Upper lobe of right lung (tissue), 1 donor: ENCODE measurements at regions not wholly inside any gene's neighbourhood (a gene's known extent, or its start where the extent isn't known, plus 50 kb on each side); places are given as distances from the start of the nearest gene placed in this dataset.

ENCODE experiments used
- ATAC-seq: fragments of 200-7000 bp; cut with Tn5 transposase; one replicate; pipeline ENCODE4 v1.9.1; 2020; ENCODE audit warnings: mild to moderate bottlenecking, moderate library complexity
- DNase-seq: peaks from one replicate; pipeline ENCODE4 v3.0.0-alpha.2; 2020
- H3K27ac ChIP-seq: fragments of 200-600 bp; one replicate; pipeline ENCODE4 v1.8.0; 2022
- H3K27me3 ChIP-seq: fragments of 200-600 bp; one replicate; pipeline ENCODE4 v1.8.0; 2022; ENCODE audit warnings: mild to moderate bottlenecking
- H3K36me3 ChIP-seq: fragments of 200-600 bp; one replicate; pipeline ENCODE4 v1.8.0; 2022
- H3K4me1 ChIP-seq: fragments of 200-600 bp; one replicate; pipeline ENCODE4 v1.8.0; 2022
- H3K4me3 ChIP-seq: fragments of 200-600 bp; one replicate; pipeline ENCODE4 v1.8.0; 2022; ENCODE audit warnings: mild to moderate bottlenecking
- H3K9me3 ChIP-seq: fragments of 200-600 bp; one replicate; pipeline ENCODE4 v1.8.0; 2022
- CTCF ChIP-seq: fragments of 200-600 bp; IDR thresholded peaks from one replicate; pipeline ENCODE4 v1.8.0; 2022; ENCODE audit warnings: antibody characterized with exemption
- intact Hi-C: fragments of 100-400 bp; cut with DNase I; formaldehyde crosslinking; loops from one replicate; pipeline ENCODE4 v1.11.0; 2022
- donor health status: DM: no; HTN: yes; CAD: no; lungs with severe emphysema.

GRCh38 chr7:155233311-155234157 lies 64.1 kb upstream of the INSIG1 start:
- TF ChIP-seq CTCF, result no peak
- Histone ChIP-seq H3K27ac (no peak overlapping the region), H3K4me1 (no peaks in the 10 kb centered on the region), H3K27me3 (no peaks in the 10 kb centered on the region), H3K36me3 (no peaks in the 10 kb centered on the region), H3K4me3 (no peak overlapping the region), H3K9me3 (no peaks in the 10 kb centered on the region)
- DNase-seq (no peak), ATAC-seq (no peak)
- intact Hi-C loops, result no loop called here

GRCh38 chr7:155234158-155234492 lies 63.6 kb upstream of the INSIG1 start:
- H3K4me1 ChIP-seq, result no peaks in the 10 kb centered on the region
- no peak for TF ChIP-seq CTCF
- no peak for DNase-seq
- no peak overlapping the region for H3K4me3 ChIP-seq
- no peaks in the 10 kb centered on the region for H3K27me3 ChIP-seq
- peak; percentile 24 for ATAC-seq
- H3K9me3 ChIP-seq, result no peaks in the 10 kb centered on the region
- no peak overlapping the region for H3K27ac ChIP-seq
- intact Hi-C loops, result no loop called here
- no peaks in the 10 kb centered on the region for H3K36me3 ChIP-seq

DNA sequence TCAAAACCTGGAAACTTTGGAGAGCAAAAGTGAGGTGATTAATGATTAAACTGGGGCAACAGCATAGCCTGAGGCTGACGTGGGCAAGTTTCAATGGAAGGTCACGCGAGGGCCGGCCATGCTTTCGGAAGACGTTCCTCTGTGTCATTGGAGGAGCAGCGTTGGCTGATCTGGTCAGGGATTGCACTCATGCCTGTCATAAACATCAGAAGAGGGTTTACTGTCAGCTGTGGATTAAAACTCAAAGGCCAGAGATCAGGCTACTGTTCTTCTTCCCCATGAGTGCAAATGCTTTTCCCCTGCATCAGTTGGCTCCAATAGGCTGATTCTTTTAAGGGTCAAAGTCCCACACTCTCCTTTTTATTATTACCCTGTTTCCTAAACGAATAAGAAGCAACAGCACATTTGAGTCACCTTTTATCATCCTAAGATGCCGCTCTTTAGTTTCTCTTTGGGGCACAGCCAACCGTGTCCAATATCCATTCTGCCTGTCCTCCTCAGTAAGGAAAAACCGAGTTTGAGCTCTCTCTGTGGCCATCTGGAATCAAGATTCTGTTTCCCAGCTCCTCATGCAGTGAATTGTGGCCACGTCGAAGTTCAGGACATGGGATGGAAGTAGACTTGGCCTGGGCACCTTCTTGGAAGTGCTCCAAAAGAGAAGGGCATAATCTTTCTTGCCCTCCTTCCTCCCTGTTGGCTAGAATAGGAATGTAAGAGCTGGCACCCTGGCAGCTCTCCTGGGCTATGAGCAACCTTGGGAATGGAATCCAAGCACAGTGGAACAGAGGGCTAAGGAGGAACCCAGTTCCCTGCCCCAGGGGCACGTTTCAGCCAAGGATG lies 62.5 kb upstream of the INSIG1 start:
- H3K4me1 ChIP-seq, result no peaks in the 10 kb centered on the region
- intact Hi-C loops, result no loop called here
- ATAC-seq (no peak), DNase-seq (no peak)
- H3K9me3 ChIP-seq, result no peaks in the 10 kb centered on the region
- H3K4me3 ChIP-seq, result no peak overlapping the region
- no peaks in the 10 kb centered on the region for H3K36me3 ChIP-seq
- H3K27me3 ChIP-seq, result no peaks in the 10 kb centered on the region
- H3K27ac ChIP-seq, result no peak overlapping the region
- no peak for TF ChIP-seq CTCF

DNA sequence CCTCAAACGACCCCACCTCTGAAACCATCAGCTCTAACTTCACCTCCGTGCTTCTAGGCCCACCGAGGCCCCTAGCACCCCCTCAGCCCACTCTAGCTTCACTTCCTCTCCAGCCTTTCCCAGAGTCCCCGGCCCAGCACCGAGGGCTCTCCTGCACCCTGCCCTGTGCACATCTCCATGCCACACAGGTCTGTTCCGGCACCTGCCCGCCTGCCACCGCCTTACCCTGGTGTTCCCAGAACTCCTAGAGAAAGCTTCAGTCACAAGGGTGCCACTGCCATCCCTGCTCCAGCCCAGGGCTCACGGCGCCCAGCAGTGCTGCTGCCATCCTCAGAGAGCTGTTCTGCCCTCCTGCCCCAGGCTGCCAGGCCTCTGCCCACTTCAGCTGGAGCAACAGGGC lies 61.3 kb upstream of the INSIG1 start:
- no peak overlapping the region for H3K4me3 ChIP-seq
- no peaks in the 10 kb centered on the region for H3K36me3 ChIP-seq
- intact Hi-C loops, result no loop called here
- no peak overlapping the region for H3K27ac ChIP-seq
- no peak for DNase-seq
- no peaks in the 10 kb centered on the region for H3K4me1 ChIP-seq
- peak; percentile 20 for ATAC-seq
- H3K27me3 ChIP-seq, result no peaks in the 10 kb centered on the region
- no peaks in the 10 kb centered on the region for H3K9me3 ChIP-seq
- TF ChIP-seq CTCF, result no peak

DNA sequence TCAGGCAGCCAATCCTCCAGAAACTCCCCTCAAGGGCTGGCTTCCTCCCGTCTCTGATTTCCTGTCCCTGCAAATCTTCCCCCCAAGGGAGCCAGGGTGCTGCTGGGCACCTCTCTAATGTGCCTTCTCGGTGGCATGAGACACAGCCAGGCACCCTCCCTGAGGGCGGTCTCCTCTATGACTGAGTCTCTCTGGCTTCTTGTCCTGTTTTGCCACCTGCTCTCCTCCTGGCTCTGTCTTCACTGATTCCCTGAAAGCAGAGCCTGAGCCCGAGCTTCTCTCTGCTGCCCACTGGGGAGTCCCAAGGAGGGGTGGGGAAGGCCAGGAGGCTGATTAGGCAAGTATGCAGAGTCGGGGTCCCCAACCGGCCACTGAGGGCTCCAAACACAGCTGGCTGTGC lies 60.4 kb upstream of the INSIG1 start:
- Histone ChIP-seq H3K36me3 (no peaks in the 10 kb centered on the region), H3K27me3 (no peaks in the 10 kb centered on the region), H3K4me1 (no peaks in the 10 kb centered on the region), H3K27ac (no peak overlapping the region), H3K4me3 (no peak overlapping the region), H3K9me3 (no peaks in the 10 kb centered on the region)
- intact Hi-C loops, result no loop called here
- TF ChIP-seq CTCF, result no peak
- no peak for ATAC-seq
- DNase-seq, result no peak
